GM19023 (cell line): ENCODE measurements at regions not wholly inside any gene's neighbourhood (a gene's known extent, or its start where the extent isn't known, plus 50 kb on each side); places are given as distances from the start of the nearest gene placed in this dataset.

ENCODE experiments used
- ATAC-seq: cut with Tn5 transposase; IDR thresholded peaks from one replicate; pipeline ENCODE4 v1.9.1; 2021; ENCODE audit warnings: mild to moderate bottlenecking, moderate library complexity; ENCODE audit not compliant: unreplicated experiment

DNA sequence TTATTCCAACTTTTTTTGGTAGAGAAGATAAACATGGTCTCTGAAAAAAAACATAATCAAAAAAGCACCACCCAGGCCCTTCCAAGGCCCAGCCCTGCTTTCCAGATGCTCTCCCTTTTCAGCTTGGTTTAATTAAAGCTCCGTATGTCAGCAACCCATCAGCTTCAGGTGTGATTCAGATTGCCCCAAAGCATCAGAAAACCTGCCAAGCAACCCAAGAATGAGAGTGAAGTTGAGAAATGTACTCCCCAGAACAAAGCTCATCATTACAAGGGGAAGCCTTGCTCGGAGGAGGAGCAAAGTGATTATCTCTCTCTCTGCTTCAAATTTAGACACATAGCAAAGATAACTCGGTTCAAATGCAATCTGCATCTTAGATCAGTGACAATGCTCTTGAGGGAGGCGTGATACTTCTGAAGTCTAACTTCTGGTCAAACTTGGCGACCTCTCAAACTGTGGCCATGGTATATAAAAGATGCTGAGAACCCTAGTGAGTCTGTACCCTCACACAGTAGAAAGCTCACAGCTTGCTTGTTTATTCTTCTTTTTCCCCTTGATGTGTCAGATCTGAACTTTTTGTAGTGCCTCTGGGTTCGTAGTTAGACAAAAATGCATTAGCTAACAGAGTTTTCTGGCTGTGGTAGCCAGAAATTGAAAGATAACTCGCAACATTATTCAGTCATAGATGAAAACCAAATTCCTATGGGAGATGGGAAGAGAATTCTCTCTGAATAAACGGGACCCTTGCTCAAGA, 63.3 kb upstream of the ZC3H11B start:
- ATAC-seq, result no peak

DNA sequence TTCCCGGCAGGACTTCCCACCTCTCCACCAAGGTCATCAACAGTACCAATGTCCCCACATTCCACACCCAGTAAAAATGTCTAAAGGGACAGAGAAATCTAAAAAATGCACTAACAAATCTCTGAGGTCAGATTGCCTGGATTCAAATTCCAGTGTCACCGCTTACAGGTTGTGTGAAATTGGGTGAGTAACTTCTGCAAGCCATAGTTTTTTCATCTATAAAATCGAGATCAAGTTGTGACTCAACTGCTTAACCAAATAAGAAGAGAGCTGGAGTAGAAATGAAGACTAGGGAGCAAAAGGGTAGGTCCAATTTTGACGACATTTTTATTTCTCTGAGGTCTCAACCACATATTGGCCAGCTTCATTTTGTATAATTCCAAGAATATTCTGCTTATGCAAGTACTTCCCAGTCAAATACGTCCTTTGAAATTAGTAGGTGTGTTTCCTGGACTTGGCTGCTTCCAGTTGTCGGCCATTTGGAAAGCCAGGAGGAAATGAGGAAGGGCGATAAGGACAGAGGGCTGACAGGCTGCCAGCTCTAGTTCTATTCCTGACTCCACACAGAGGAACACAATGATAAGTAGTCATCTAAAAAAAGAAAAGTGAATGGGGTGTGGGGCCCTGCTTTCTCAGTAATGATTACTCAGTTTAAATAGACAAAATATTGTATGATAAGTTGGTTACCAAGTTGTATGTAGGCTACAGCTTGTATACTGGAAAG, 57.7 kb upstream of the ZC3H11B start:
- no peak for ATAC-seq

GRCh38 chr1:219669556-219669955, 56.7 kb upstream of the ZC3H11B start:
- no peak for ATAC-seq

- no peak for ATAC-seq
These were observed 56.1 kb upstream of the ZC3H11B start for GRCh38 chr1:219669042-219669441.

DNA sequence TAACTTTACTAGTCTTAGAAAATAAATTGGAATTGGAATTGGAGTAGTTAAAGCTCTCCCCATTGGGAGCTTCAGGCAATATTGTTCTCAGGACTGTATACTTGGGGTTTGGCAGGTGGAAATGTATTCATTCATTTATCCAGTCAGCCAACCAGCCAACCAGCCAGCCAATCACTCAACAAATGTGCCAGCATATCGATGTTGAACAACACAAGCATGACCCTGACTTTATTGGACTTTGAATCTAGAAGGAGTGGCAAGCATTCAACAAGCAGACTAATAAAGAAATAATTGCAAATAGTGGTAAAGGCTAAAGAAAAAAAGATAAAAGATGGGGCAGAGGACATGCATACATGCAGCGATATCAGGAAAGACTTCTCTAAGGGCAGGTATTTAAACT, 55.5 kb upstream of the ZC3H11B start:
- no peak for ATAC-seq

DNA sequence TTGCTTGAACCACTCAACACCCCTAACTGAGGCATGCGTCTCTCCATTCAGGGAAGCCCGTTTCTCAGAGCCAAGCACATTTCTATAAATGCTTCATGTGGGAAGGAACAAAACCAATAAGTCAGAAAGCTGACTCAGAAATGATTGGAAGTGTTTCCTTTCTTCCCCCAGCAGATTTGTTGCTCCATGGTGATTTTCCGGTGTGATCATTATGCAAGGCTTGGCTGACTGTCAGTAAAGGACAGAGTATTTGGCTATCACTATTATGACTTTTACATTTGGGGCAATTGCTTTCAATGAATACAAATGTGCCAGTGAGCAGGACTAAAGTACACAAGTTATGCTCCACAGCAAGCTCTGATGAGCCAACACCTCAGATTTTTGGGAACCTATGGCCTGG, 53.3 kb upstream of the ZC3H11B start:
- no peak for ATAC-seq

GRCh38 chr1:219665089-219665488, 52.2 kb upstream of the ZC3H11B start:
- no peak for ATAC-seq

DNA sequence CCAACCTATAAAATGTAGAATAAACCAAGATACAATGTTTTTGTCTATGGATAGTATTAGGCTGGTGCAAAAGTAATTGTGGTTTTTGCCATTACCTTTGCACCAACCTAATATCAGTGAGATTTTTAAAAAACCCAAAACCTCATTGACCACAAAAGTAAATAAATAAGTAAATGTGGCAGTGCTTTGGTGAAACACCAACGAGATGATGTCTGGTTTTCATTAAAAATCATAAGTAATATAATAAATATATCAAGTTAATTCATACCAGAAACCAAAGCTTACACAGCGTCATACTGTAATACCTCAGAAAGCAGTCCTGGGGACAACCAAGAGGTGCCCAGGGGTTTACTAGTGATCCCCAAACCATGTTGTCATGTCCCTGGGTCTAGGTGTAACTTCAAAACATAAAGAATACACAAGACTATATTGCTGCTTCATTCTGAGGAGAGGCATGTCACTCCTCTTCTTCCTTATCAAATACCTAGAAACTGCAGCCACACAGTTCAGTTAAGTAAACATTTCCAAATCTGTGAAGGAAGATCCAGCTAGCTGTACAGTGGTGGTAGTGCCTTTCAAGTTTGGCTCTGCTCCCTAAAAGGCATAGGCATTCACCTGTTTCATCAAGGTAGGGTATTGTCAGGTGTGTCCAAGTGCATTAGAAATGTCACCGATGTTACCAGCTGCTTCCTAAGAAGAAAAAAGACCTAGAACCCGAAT, 51.6 kb upstream of the ZC3H11B start:
- ATAC-seq, result no peak
